NCI-H187 treated with DMSO at 0.1 percent for 48 hours (cell line): ENCODE measurements at regions not wholly inside any gene's neighbourhood (a gene's known extent, or its start where the extent isn't known, plus 50 kb on each side); places are given as distances from the start of the nearest gene placed in this dataset.

ENCODE experiments used
- DNase-seq: peaks from one replicate; lab custom pipeline; 2025; lab: John Stamatoyannopoulos, UW

- no peak for DNase-seq
Observed at GRCh38 chr10:24010436-24010970, 198.4 kb upstream of the KIAA1217 start.

- DNase-seq, result no peak
Observed at GRCh38 chr10:24012249-24012803, 196.6 kb upstream of the KIAA1217 start.

- no peak for DNase-seq
Observed at GRCh38 chr10:24027107-24027506, 181.8 kb upstream of the KIAA1217 start.

- no peak for DNase-seq
Observed at GRCh38 chr10:24034571-24034970, 174.4 kb upstream of the KIAA1217 start.

GRCh38 chr10:24035761-24036160 is 173.2 kb upstream of the KIAA1217 start:
- DNase-seq, result no peak

- no peak for DNase-seq
Observed at GRCh38 chr10:24039315-24039714, 169.6 kb upstream of the KIAA1217 start.

GRCh38 chr10:24039897-24040296 is 169.0 kb upstream of the KIAA1217 start:
- DNase-seq, result no peak

GRCh38 chr10:24041034-24041433 is 167.9 kb upstream of the KIAA1217 start:
- peak; percentile 7 for DNase-seq

- no peak for DNase-seq
Observed at GRCh38 chr10:24041834-24042233, 167.1 kb upstream of the KIAA1217 start.

GRCh38 chr10:24042884-24043283 is 166.1 kb upstream of the KIAA1217 start:
- no peak for DNase-seq

GRCh38 chr10:24046060-24046459 is 162.9 kb upstream of the KIAA1217 start:
- no peak for DNase-seq

GRCh38 chr10:24047176-24047575 is 161.8 kb upstream of the KIAA1217 start:
- no peak for DNase-seq

- DNase-seq, result no peak
Observed at GRCh38 chr10:24054421-24054820, 154.5 kb upstream of the KIAA1217 start.

- DNase-seq, result no peak
Observed at GRCh38 chr10:24080207-24080606, 128.7 kb upstream of the KIAA1217 start.

GRCh38 chr10:24086296-24087086 is 122.4 kb upstream of the KIAA1217 start:
- DNase-seq, result no peak

- no peak for DNase-seq
Observed at GRCh38 chr10:24091256-24091655, 117.7 kb upstream of the KIAA1217 start.

- no peak for DNase-seq
Observed at GRCh38 chr10:24096281-24096680, 112.7 kb upstream of the KIAA1217 start.

- DNase-seq, result no peak
Observed at GRCh38 chr10:24097751-24098207, 111.2 kb upstream of the KIAA1217 start.

- no peak for DNase-seq
Observed at GRCh38 chr10:24104895-24105294, 104.0 kb upstream of the KIAA1217 start.

GRCh38 chr10:24113901-24114300 is 95.0 kb upstream of the KIAA1217 start:
- DNase-seq, result no peak

- DNase-seq, result peak; percentile 4
Observed at GRCh38 chr10:24114556-24114955, 94.4 kb upstream of the KIAA1217 start.

- DNase-seq, result no peak
Observed at GRCh38 chr10:24115403-24115802, 93.5 kb upstream of the KIAA1217 start.

- no peak for DNase-seq
Observed at GRCh38 chr10:24118246-24118645, 90.7 kb upstream of the KIAA1217 start.
